HG02870 (cell line): ENCODE measurements at regions not wholly inside any gene's neighbourhood (a gene's known extent, or its start where the extent isn't known, plus 50 kb on each side); places are given as distances from the start of the nearest gene placed in this dataset.

Experiments
- ATAC-seq: cut with Tn5 transposase; IDR thresholded peaks from one replicate; pipeline ENCODE4 v1.9.1; 2021; ENCODE audit warnings: mild to moderate bottlenecking, moderate library complexity; ENCODE audit not compliant: unreplicated experiment

GRCh38 chr7:51477323-51477722 is 160.7 kb upstream of the COBL start:
- ATAC-seq: no peak

DNA sequence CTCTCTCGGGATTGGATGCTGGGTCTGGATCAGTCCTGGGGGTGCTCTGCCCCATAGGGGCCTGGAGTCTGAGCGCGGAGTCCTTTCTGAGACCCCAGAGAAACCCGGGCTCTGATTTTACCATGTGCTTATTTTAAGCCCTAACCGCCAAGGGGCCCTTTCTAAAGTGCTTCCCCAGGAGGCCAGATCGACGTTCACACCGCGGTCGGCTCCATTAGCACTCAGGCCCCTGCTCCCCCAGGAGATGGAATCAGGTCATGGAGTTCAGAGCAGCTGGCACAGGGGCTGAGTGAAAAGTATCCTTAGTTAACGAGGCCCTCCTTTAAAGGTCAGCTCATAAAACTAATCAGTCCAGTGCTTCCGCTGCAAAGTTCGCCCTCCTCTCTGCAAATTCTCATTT is 159.4 kb upstream of the COBL start:
- no peak for ATAC-seq

- ATAC-seq: no peak
Measured at GRCh38 chr7:51472873-51473272, 156.3 kb upstream of the COBL start.

DNA sequence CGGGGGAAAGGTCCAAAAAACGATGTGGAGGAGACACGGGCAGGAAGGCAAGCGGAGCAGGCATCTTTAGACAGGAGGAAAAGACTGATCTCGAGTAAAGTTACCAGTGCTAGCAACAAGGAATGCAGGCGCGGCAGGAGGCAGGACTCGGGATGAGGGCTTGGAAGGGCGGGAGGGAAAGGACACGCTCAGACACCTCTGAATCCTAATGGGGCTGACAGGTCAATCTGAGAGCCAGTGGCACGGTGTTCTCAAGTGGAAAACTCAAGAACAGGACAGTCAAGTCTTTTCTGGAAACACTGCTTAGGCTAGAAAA is 155.3 kb upstream of the COBL start:
- no peak for ATAC-seq

- no peak for ATAC-seq
Measured at GRCh38 chr7:51471210-51471980, 154.8 kb upstream of the COBL start.

GRCh38 chr7:51467384-51468017 is 150.9 kb upstream of the COBL start:
- no peak for ATAC-seq

GRCh38 chr7:51459809-51460208 is 143.2 kb upstream of the COBL start:
- no peak for ATAC-seq

DNA sequence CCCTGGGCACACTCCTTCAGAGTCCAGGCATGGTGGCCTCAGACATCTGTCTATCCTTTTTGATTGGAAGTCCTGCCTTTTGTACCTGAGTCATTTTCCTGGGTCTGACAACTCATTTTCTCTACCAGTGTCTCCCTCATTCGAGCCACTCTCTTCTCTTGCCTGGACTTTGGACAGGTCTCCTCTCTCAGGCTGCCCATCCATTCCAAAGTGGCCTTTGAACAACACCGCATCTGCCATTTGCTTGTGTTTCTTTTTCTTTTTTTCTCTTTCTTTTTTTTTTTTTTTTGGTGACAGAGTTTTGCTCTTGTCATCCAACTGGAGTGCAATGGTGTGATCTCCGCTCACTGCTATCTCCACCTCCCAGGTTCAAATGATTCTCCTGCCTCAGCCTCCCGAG is 142.1 kb upstream of the COBL start:
- ATAC-seq: no peak

DNA sequence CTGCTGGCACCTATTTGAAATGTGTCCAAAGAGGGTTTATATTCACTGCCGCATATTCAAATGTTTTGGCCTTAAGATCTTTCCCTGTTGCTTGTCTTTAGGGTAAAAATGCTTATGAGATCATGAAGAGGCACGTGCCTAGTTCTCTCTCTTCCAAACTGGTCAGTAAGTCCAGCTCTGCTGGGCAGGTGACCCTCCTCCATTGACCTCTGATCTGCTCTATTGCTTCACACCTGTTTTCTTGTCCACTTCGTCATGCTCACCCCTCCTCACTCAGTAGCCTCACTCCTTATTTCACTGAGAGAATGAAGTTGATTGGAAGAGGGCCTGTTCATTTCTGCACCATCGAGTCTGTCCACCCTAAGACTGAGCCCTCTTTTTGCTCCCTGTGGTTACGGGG is 140.5 kb upstream of the COBL start:
- no peak for ATAC-seq

DNA sequence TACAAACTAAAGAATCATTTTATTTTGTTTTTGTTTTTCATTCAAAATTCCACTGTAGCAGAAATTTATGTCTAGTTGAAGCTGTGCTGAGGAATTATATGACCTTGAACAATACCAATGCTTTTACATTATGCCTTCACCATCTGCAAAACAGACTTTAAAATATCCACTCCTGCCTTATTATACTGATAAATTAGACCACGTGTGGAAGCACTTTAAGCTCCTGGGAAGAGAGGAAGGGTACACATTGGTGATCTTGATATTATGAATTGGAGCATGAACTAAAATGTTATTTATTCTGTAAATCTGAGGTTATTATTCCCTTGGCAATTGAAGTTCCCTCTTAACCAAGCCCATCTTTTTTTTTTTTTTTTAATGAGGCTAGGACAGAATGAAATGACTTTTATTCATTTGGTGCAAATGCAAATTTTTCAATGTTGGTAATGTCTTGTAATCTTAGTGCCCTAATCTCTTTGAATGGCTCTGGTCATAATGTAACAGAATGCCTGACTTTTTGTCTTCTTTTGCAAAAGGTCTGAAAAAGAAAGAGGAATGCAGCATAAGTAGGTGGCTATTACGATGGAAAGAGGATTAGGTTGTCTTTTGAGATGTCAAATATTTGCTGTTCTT is 139.9 kb upstream of the COBL start:
- ATAC-seq: no peak

GRCh38 chr7:51455948-51456347 is 139.3 kb upstream of the COBL start:
- ATAC-seq: no peak

DNA sequence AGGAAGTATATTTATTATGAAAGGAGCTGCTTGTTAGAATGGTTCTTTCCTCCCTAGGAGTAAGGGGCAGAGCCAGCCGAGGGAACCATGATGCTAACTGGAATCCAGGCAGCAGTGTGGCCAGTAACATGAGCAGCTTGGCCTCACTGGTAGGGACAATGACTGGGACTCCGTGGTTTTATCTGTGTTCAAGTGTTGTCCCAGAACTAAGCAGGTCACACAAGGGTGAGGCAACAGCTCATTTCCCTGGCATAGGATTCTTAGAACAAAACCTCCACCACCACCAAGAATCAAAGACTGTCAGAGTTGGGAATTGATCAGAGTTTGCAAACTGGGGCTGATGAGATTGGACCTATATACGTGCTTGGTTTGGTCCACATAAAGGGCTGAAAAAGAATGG is 138.9 kb upstream of the COBL start:
- ATAC-seq: no peak

GRCh38 chr7:51455086-51455485 is 138.5 kb upstream of the COBL start:
- no peak for ATAC-seq

- no peak for ATAC-seq
Measured at GRCh38 chr7:51452694-51453093, 136.1 kb upstream of the COBL start.

DNA sequence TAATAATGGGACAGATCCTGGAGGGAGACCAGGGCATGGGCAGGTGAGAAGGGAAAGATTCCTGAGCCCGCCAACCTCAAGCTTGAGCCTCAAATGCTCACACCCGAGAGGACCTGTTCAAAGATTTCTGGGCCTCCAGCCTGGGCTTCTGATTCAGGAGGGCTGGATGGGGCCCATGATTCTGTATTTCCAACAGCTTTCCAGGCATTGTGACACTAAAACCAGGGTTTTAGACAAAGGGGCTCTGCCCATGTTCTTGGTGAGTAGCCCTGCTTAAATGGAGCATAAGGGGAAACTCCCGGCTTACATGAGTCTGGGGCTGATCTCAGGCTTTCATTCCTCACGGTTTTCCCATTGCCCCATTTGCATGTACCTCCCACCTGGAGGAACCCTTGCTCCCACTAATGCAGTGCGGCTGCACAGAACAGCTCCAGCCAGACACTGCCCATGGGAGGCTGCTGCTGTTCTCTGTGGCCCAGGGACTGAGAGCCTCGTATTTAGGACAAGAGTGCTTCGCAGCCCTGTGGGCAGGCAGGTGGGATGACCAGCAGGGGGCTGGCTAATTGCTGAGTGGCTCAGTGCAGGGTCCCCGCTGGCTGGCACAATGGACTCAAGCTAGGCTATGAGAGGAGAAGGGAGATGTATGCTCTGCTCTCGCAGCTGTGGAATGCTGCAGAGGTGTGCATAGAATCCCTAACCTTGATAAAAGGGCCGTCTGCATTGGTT is 135.3 kb upstream of the COBL start:
- no peak for ATAC-seq

DNA sequence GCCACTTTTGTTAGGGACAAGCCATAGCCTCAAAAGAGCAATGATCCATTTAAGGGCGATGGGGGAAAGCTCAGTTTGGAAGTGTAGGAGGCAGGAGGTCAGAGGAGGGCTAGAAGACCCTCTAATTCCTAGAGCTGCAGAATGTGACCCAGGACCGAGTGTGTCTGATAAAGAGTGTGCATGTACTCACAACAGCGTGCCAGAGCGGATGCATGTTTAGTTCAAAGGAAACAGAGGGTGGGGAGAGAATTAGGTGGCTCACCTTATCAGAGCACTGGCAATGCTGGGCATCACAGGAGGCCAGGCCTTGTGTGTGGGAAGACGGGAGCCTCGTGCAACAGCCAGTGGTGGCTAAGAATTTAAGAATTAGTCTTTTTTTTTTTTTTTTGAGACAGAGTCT is 133.9 kb upstream of the COBL start:
- ATAC-seq: no peak

GRCh38 chr7:51446785-51447184 is 130.2 kb upstream of the COBL start:
- no peak for ATAC-seq

GRCh38 chr7:51446356-51446755 is 129.7 kb upstream of the COBL start:
- no peak for ATAC-seq

DNA sequence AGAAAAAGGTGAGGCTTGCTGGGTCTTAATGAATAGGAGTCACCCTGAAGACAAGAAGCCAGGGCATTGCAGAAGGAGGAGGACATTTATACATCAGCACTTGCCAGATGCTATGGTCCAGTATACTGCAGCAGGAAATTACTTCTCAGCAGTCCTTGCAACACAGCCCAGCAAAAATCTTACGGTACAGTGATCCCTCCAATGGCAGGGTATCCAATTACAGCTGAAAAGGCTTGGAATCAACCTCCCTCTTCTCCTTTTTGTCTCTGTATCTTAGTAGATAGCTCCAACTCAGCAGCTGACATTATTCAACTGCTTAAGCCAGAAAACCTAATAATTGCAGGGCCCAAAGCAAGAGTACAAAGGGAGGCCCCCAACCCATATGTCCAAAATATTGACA is 128.3 kb upstream of the COBL start:
- no peak for ATAC-seq

DNA sequence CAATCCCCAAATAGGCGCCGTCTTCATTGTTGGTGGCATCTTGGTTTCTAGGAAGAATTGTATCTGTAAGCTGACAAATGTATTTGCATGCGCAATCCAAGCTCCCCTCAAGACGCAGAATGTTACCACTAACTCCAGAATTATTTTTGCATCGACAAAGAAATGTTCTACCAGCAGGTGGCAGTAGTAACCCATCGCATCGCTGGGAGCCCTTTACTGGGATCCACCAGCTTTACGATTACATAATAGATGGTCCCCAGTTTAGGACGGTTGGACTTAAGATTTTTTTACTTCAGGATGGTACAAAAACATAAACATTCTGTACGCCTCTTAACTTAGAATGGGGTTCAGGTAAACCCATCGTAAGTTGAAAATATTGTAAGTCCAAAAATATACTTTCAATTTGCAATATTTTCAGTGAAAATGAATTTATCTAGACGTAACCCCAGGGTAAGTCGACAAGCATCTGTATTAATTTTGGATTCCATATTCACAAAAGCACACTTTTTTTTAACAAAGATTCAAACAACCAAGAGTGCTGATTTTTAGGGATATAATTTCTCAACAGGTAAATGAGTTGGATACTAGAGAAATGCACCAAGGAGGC is 114.0 kb upstream of the COBL start:
- ATAC-seq: no peak

GRCh38 chr7:51428217-51428887 is 111.7 kb upstream of the COBL start:
- ATAC-seq: no peak
